ENCODE measurements at regions not wholly inside any gene's neighbourhood (a gene's known extent, or its start where the extent isn't known, plus 50 kb on each side); places are given as distances from the start of the nearest gene placed in this dataset.

- TF ChIP-seq POLR2A (IDR thresholded peaks at IDR 0.05; ENCODE audit: low read depth) (no peak), EP300 (IDR thresholded peaks at IDR 0.05) (no peak), CTCF (IDR thresholded peaks at IDR 0.05) (no peak)
Measured at GRCh38 chr5:112636751-112637150, 100.9 kb upstream of the APC start.
